Activated CD4-positive, alpha-beta T cell treated with anti-CD3 and anti-CD28 coated beads, Interleukin-2, amount 10 ng/mL, durations not matched to agents 7 days and 5 days (primary cell): ENCODE measurements at regions not wholly inside any gene's neighbourhood (a gene's known extent, or its start where the extent isn't known, plus 50 kb on each side); places are given as distances from the start of the nearest gene placed in this dataset.
A peak's percentile ranks its signal among the peaks of the same experiment; 100 is the strongest.

Experiments used
- CTCF ChIA-PET: fragments of 350-600 bp; sonication (Branson Sonifier 250); formaldehyde crosslinking; loops from one replicate; lab custom pipeline; 2021; ENCODE audit warnings: antibody characterized with exemption; lab: Charles Lee
- POLR2A ChIA-PET: fragments of 350-600 bp; sonication (Branson Sonifier 250); formaldehyde crosslinking; loops from one replicate; lab custom pipeline; 2021; ENCODE audit warnings: antibody characterized with exemption; lab: Charles Lee
- DNase-seq: peaks from one replicate; pipeline ENCODE4 v3.0.0-alpha.2; 2020
- H3K27ac Mint-ChIP-seq: one replicate; pipeline ENCODE4 v1.8.0; 2021; ENCODE audit warnings: mild to moderate bottlenecking, moderate library complexity, mixed read lengths
- H3K27me3 Mint-ChIP-seq: one replicate; pipeline ENCODE4 v1.8.0; 2021; ENCODE audit warnings: mixed read lengths
- H3K36me3 Mint-ChIP-seq: one replicate; pipeline ENCODE4 v1.8.0; 2021; ENCODE audit warnings: low read depth, mixed read lengths
- H3K4me1 Mint-ChIP-seq: one replicate; pipeline ENCODE4 v1.8.0; 2021; ENCODE audit warnings: mixed read lengths
- H3K4me3 Mint-ChIP-seq: one replicate; pipeline ENCODE4 v1.8.0; 2021; ENCODE audit warnings: mild to moderate bottlenecking, moderate library complexity, mixed read lengths
- H3K9me3 Mint-ChIP-seq: one replicate; pipeline ENCODE4 v1.8.0; 2021; ENCODE audit warnings: mixed read lengths

- Mint-ChIP-seq H3K4me3 (no peak overlapping the region), H3K4me1 (no peaks in the 10 kb centered on the region), H3K36me3 (no peaks in the 10 kb centered on the region), H3K27ac (no peak overlapping the region), H3K9me3 (no peaks in the 10 kb centered on the region), H3K27me3 (no peaks in the 10 kb centered on the region)
- POLR2A ChIA-PET, result no interaction called here
- DNase-seq, result no peak
- CTCF ChIA-PET, result no interaction called here
These were observed 213.3 kb downstream of the GLUD2 start for GRCh38 chrX:121260596-121261240.

- H3K36me3 Mint-ChIP-seq, result no peaks in the 10 kb centered on the region
- no peaks in the 10 kb centered on the region for H3K9me3 Mint-ChIP-seq
- no peaks in the 10 kb centered on the region for H3K27me3 Mint-ChIP-seq
- no peak overlapping the region for H3K27ac Mint-ChIP-seq
- DNase-seq, result no peak
- H3K4me3 Mint-ChIP-seq, result no peak overlapping the region
- H3K4me1 Mint-ChIP-seq, result no peaks in the 10 kb centered on the region
- ChIA-PET POLR2A (no interaction called here), CTCF (no interaction called here)
These were observed 236.5 kb downstream of the GLUD2 start for GRCh38 chrX:121283921-121284320.

GRCh38 chrX:121298499-121298898 lies 251.1 kb downstream of the GLUD2 start:
- DNase-seq, result no peak
- Mint-ChIP-seq H3K36me3 (no peaks in the 10 kb centered on the region), H3K4me1 (no peaks in the 10 kb centered on the region), H3K27ac (no peak overlapping the region), H3K4me3 (no peak overlapping the region), H3K9me3 (no peaks in the 10 kb centered on the region), H3K27me3 (no peaks in the 10 kb centered on the region)
- ChIA-PET CTCF (no interaction called here), POLR2A (no interaction called here)

GRCh38 chrX:121301356-121301755 lies 253.9 kb downstream of the GLUD2 start:
- H3K36me3 Mint-ChIP-seq, result no peaks in the 10 kb centered on the region
- CTCF ChIA-PET, result no interaction called here

GRCh38 chrX:121301822-121302221 lies 254.4 kb downstream of the GLUD2 start:
- H3K4me1 Mint-ChIP-seq, result peaks cover under 1% of the 10 kb centered on the region
- H3K27me3 Mint-ChIP-seq, result no peaks in the 10 kb centered on the region
- no peak for DNase-seq
- CTCF ChIA-PET, result no interaction called here
- H3K4me3 Mint-ChIP-seq, result no peak overlapping the region
- POLR2A ChIA-PET, result no interaction called here
- no peaks in the 10 kb centered on the region for H3K9me3 Mint-ChIP-seq
- no peaks in the 10 kb centered on the region for H3K36me3 Mint-ChIP-seq
- no peak overlapping the region for H3K27ac Mint-ChIP-seq

More at GRCh38 chrX:121301356-121301755, 253.9 kb downstream of the GLUD2 start:
- no peak overlapping the region for H3K4me3 Mint-ChIP-seq
- no peak overlapping the region for H3K27ac Mint-ChIP-seq
- no peak for DNase-seq
- H3K27me3 Mint-ChIP-seq, result no peaks in the 10 kb centered on the region
- POLR2A ChIA-PET, result no interaction called here
- no peaks in the 10 kb centered on the region for H3K9me3 Mint-ChIP-seq
- H3K4me1 Mint-ChIP-seq, result no peaks in the 10 kb centered on the region

GRCh38 chrX:121307449-121307848 lies 260.0 kb downstream of the GLUD2 start:
- Mint-ChIP-seq H3K4me3 (no peak overlapping the region), H3K36me3 (no peaks in the 10 kb centered on the region), H3K9me3 (no peaks in the 10 kb centered on the region), H3K27me3 (no peaks in the 10 kb centered on the region), H3K4me1 (peaks cover 20% of the 10 kb centered on the region), H3K27ac (no peak overlapping the region)
- CTCF ChIA-PET, result no interaction called here
- no peak for DNase-seq
- POLR2A ChIA-PET, result interaction anchor here (0.7 kb wide), 1 partner anchor 517 kb away, joined by 3 read pairs; no protein-coding TSS in a partner anchor

- H3K9me3 Mint-ChIP-seq, result no peaks in the 10 kb centered on the region
- H3K36me3 Mint-ChIP-seq, result no peaks in the 10 kb centered on the region
- ChIA-PET POLR2A (no interaction called here), CTCF (interaction anchor here (0.6 to 1.2 kb wide), 4 partner anchors 14 to 679 kb away, joined by 3 to 4 read pairs (median 3); partner anchors contain the start of gene C1GALT1C1)
- peak overlapping the region; percentile 82 for H3K27ac Mint-ChIP-seq
- no peaks in the 10 kb centered on the region for H3K27me3 Mint-ChIP-seq
- peaks cover 20% of the 10 kb centered on the region for H3K4me1 Mint-ChIP-seq
- no peak overlapping the region for H3K4me3 Mint-ChIP-seq
- DNase-seq, result peak; percentile 36
These were observed 260.9 kb downstream of the GLUD2 start for GRCh38 chrX:121308276-121308805.

- Mint-ChIP-seq H3K9me3 (no peaks in the 10 kb centered on the region), H3K27ac (no peak overlapping the region), H3K4me3 (no peak overlapping the region), H3K4me1 (peaks cover 20% of the 10 kb centered on the region), H3K36me3 (no peaks in the 10 kb centered on the region), H3K27me3 (no peaks in the 10 kb centered on the region)
- ChIA-PET CTCF (interaction anchor here (0.7 kb wide), 1 partner anchor 215 kb away, joined by 4 read pairs; no protein-coding TSS in a partner anchor), POLR2A (no interaction called here)
- DNase-seq, result no peak
These were observed 263.4 kb downstream of the GLUD2 start for GRCh38 chrX:121310820-121311219.

- POLR2A ChIA-PET, result no interaction called here
- CTCF ChIA-PET, result no interaction called here
- Mint-ChIP-seq H3K4me3 (no peak overlapping the region), H3K27me3 (no peaks in the 10 kb centered on the region), H3K9me3 (no peaks in the 10 kb centered on the region), H3K27ac (no peak overlapping the region), H3K36me3 (no peaks in the 10 kb centered on the region), H3K4me1 (no peaks in the 10 kb centered on the region)
- no peak for DNase-seq
These were observed 273.0 kb downstream of the GLUD2 start for GRCh38 chrX:121320441-121320840.

- Mint-ChIP-seq H3K27me3 (no peaks in the 10 kb centered on the region), H3K36me3 (no peaks in the 10 kb centered on the region), H3K9me3 (no peaks in the 10 kb centered on the region), H3K27ac (no peak overlapping the region), H3K4me3 (no peak overlapping the region), H3K4me1 (no peaks in the 10 kb centered on the region)
- no peak for DNase-seq
- ChIA-PET POLR2A (no interaction called here), CTCF (interaction anchor here (1.4 kb wide), 1 partner anchor 14 kb away, joined by 3 read pairs; no protein-coding TSS in a partner anchor)
These were observed 274.7 kb downstream of the GLUD2 start for GRCh38 chrX:121322159-121322558.

- no peaks in the 10 kb centered on the region for H3K27me3 Mint-ChIP-seq
- H3K4me3 Mint-ChIP-seq, result no peak overlapping the region
- H3K9me3 Mint-ChIP-seq, result no peaks in the 10 kb centered on the region
- ChIA-PET CTCF (no interaction called here), POLR2A (no interaction called here)
- H3K27ac Mint-ChIP-seq, result no peak overlapping the region
- DNase-seq, result no peak
- no peaks in the 10 kb centered on the region for H3K36me3 Mint-ChIP-seq
- no peaks in the 10 kb centered on the region for H3K4me1 Mint-ChIP-seq
These were observed 275.9 kb downstream of the GLUD2 start for GRCh38 chrX:121323337-121323736.

GRCh38 chrX:121333942-121334341 lies 286.5 kb downstream of the GLUD2 start:
- Mint-ChIP-seq H3K27me3 (no peaks in the 10 kb centered on the region), H3K27ac (no peak overlapping the region), H3K4me1 (no peaks in the 10 kb centered on the region), H3K9me3 (no peaks in the 10 kb centered on the region), H3K36me3 (no peaks in the 10 kb centered on the region), H3K4me3 (no peak overlapping the region)
- no peak for DNase-seq
- CTCF ChIA-PET, result no interaction called here
- POLR2A ChIA-PET, result no interaction called here

GRCh38 chrX:121336831-121337421 lies 289.5 kb downstream of the GLUD2 start:
- H3K27me3 Mint-ChIP-seq, result peaks cover 3% of the 10 kb centered on the region
- no peak overlapping the region for H3K27ac Mint-ChIP-seq
- no peaks in the 10 kb centered on the region for H3K36me3 Mint-ChIP-seq
- no peak overlapping the region for H3K4me3 Mint-ChIP-seq
- CTCF ChIA-PET, result no interaction called here
- no peaks in the 10 kb centered on the region for H3K4me1 Mint-ChIP-seq
- DNase-seq, result no peak
- H3K9me3 Mint-ChIP-seq, result no peaks in the 10 kb centered on the region
- POLR2A ChIA-PET, result no interaction called here
